ENCODE measurements at regions not wholly inside any gene's neighbourhood (a gene's known extent, or its start where the extent isn't known, plus 50 kb on each side); places are given as distances from the start of the nearest gene placed in this dataset.

GRCh38 chr10:91021901-91022300 lies 101.0 kb upstream of the ANKRD1 start:
- no peak for DNase-seq (ENCODE audit: low read depth in 1 of 2, low spot score in 1 of 2)
- no peak for TF ChIP-seq CTCF (IDR thresholded peaks at IDR 0.05; ENCODE audit: insufficient read depth, low read length)
- no peak for TF ChIP-seq GABPA (IDR thresholded peaks at IDR 0.05; ENCODE audit: low read depth)
- no peak for TF ChIP-seq POLR2AphosphoS5 (IDR thresholded peaks at IDR 0.05; ENCODE audit: low read depth)
- no peak for TF ChIP-seq SPI1 (IDR thresholded peaks at IDR 0.05; ENCODE audit: borderline replicate concordance, low read depth)
- TF ChIP-seq REST (IDR thresholded peaks at IDR 0.05; ENCODE audit: insufficient replicate concordance, low read depth), result no peak
- no peak overlapping the region for H3K4me3 ChIP-seq (replicated peaks; ENCODE audit: insufficient read depth, low read length)
- no peak overlapping the region for H3K27ac ChIP-seq (replicated peaks)
- no peaks in the 10 kb centered on the region for H3K27me3 ChIP-seq (ENCODE audit: insufficient read depth, poor library complexity, severe bottlenecking)

- DNase-seq (ENCODE audit: low read depth in 1 of 2, low spot score in 1 of 2), result no peak
- no peaks in the 10 kb centered on the region for H3K27me3 ChIP-seq (ENCODE audit: insufficient read depth, poor library complexity, severe bottlenecking)
- H3K27ac ChIP-seq (replicated peaks), result no peak overlapping the region
- TF ChIP-seq REST (IDR thresholded peaks at IDR 0.05; ENCODE audit: insufficient replicate concordance, low read depth) (no peak), GABPA (IDR thresholded peaks at IDR 0.05; ENCODE audit: low read depth) (no peak), CTCF (IDR thresholded peaks at IDR 0.05; ENCODE audit: insufficient read depth, low read length) (no peak), SPI1 (IDR thresholded peaks at IDR 0.05; ENCODE audit: borderline replicate concordance, low read depth) (no peak), POLR2AphosphoS5 (IDR thresholded peaks at IDR 0.05; ENCODE audit: low read depth) (no peak)
- H3K4me3 ChIP-seq (replicated peaks; ENCODE audit: insufficient read depth, low read length), result no peak overlapping the region
These were observed 101.5 kb upstream of the ANKRD1 start for GRCh38 chr10:91022390-91022789.

GRCh38 chr10:91022924-91023699 lies 102.2 kb upstream of the ANKRD1 start:
- no peak overlapping the region for H3K4me3 ChIP-seq (replicated peaks; ENCODE audit: insufficient read depth, low read length)
- no peak for DNase-seq (ENCODE audit: low read depth in 1 of 2, low spot score in 1 of 2)
- H3K27me3 ChIP-seq (ENCODE audit: insufficient read depth, poor library complexity, severe bottlenecking), result no peaks in the 10 kb centered on the region
- H3K27ac ChIP-seq (replicated peaks), result no peak overlapping the region
- no peak for TF ChIP-seq SPI1 (IDR thresholded peaks at IDR 0.05; ENCODE audit: borderline replicate concordance, low read depth)
- TF ChIP-seq GABPA (IDR thresholded peaks at IDR 0.05; ENCODE audit: low read depth), result no peak

- TF ChIP-seq REST (IDR thresholded peaks at IDR 0.05; ENCODE audit: insufficient replicate concordance, low read depth), result no peak
- TF ChIP-seq SPI1 (IDR thresholded peaks at IDR 0.05; ENCODE audit: borderline replicate concordance, low read depth), result no peak
- TF ChIP-seq POLR2AphosphoS5 (IDR thresholded peaks at IDR 0.05; ENCODE audit: low read depth), result no peak
- no peak for TF ChIP-seq CTCF (IDR thresholded peaks at IDR 0.05; ENCODE audit: insufficient read depth, low read length)
- TF ChIP-seq GABPA (IDR thresholded peaks at IDR 0.05; ENCODE audit: low read depth), result no peak
- H3K27ac ChIP-seq (replicated peaks), result no peak overlapping the region
- H3K4me3 ChIP-seq (replicated peaks; ENCODE audit: insufficient read depth, low read length), result no peak overlapping the region
- no peaks in the 10 kb centered on the region for H3K27me3 ChIP-seq (ENCODE audit: insufficient read depth, poor library complexity, severe bottlenecking)
- no peak for DNase-seq (ENCODE audit: low read depth in 1 of 2, low spot score in 1 of 2)
These were observed 103.0 kb upstream of the ANKRD1 start for GRCh38 chr10:91023700-91024398.

Measured in HL-60 (cell line).